ENCODE measurements at regions not wholly inside any gene's neighbourhood (a gene's known extent, or its start where the extent isn't known, plus 50 kb on each side); places are given as distances from the start of the nearest gene placed in this dataset.

- no peak for ATAC-seq
- Mint-ChIP-seq H3K4me1 (peaks cover 10% of the 10 kb centered on the region), H3K27ac (no peak overlapping the region), H3K36me3 (peaks cover 2% of the 10 kb centered on the region), H3K9me3 (ENCODE audit: low read depth) (peaks cover 3% of the 10 kb centered on the region), H3K27me3 (peaks cover 5% of the 10 kb centered on the region), H3K4me3 (no peak overlapping the region)
- no peak for DNase-seq
- CTCF ChIA-PET, result no interaction called here
These were observed 280.9 kb upstream of the AKR1E2 start for GRCh38 chr10:4545062-4545461.

- H3K36me3 Mint-ChIP-seq, result peaks cover 2% of the 10 kb centered on the region
- DNase-seq (no peak), ATAC-seq (no peak)
- H3K27ac Mint-ChIP-seq, result no peak overlapping the region
- peaks cover 5% of the 10 kb centered on the region for H3K27me3 Mint-ChIP-seq
- H3K4me3 Mint-ChIP-seq, result no peak overlapping the region
- CTCF ChIA-PET, result no interaction called here
- H3K9me3 Mint-ChIP-seq (ENCODE audit: low read depth), result peaks cover 4% of the 10 kb centered on the region
- peaks cover 10% of the 10 kb centered on the region for H3K4me1 Mint-ChIP-seq
These were observed 282.0 kb upstream of the AKR1E2 start for GRCh38 chr10:4543938-4544533.

GRCh38 chr10:4541292-4541691 is 284.7 kb upstream of the AKR1E2 start:
- CTCF ChIA-PET, result no interaction called here
- Mint-ChIP-seq H3K4me3 (no peak overlapping the region), H3K4me1 (peaks cover 5% of the 10 kb centered on the region), H3K36me3 (peaks cover 3% of the 10 kb centered on the region), H3K9me3 (ENCODE audit: low read depth) (peaks cover 12% of the 10 kb centered on the region), H3K27me3 (peaks cover 5% of the 10 kb centered on the region), H3K27ac (no peak overlapping the region)
- DNase-seq, result no peak
- ATAC-seq, result no peak

DNA sequence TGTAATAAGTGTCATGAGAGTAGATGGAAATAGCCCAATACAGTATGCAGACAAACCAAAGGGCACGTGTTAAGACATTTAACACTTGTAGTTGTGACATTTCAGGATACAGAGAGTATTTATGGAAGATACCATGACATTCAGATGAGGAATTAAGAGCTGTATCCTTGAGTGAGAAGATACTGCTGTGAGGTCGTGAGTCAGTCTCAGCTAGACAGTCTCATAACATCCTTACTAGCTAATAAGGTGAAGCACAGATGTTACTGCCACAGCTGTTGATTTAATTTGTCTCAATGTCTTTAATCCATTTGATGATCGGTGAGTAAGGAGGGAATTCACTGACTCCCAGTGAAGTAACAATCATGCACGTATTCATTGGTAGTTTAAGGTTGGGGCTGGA is 288.0 kb upstream of the AKR1E2 start:
- no peak overlapping the region for H3K4me3 Mint-ChIP-seq
- H3K36me3 Mint-ChIP-seq, result peaks cover 3% of the 10 kb centered on the region
- no peaks in the 10 kb centered on the region for H3K4me1 Mint-ChIP-seq
- no peak overlapping the region for H3K27ac Mint-ChIP-seq
- ATAC-seq, result no peak
- H3K9me3 Mint-ChIP-seq (ENCODE audit: low read depth), result peaks cover 12% of the 10 kb centered on the region
- DNase-seq, result no peak
- CTCF ChIA-PET, result no interaction called here
- no peaks in the 10 kb centered on the region for H3K27me3 Mint-ChIP-seq

DNA sequence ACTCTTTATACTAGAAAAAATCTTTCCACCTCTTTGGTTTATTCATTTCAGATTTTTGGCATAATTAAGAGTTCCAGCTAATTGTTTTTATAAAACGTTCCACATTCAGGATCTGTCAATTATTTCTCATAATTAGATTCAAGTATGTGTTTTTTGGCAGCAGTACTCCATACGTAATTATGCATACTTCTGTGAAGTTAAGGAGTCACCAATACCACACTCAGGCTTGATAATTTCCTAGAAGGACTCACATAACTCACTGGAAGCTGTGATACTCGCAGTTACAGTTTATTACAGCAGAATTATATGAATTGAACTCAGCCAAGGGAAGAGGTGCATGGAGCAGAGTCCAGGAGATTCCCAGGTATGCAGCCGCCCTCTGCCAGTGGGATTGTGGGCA is 290.5 kb upstream of the AKR1E2 start:
- Mint-ChIP-seq H3K4me1 (no peaks in the 10 kb centered on the region), H3K4me3 (no peak overlapping the region), H3K36me3 (peaks cover 2% of the 10 kb centered on the region), H3K9me3 (ENCODE audit: low read depth) (peaks cover 12% of the 10 kb centered on the region), H3K27ac (no peak overlapping the region), H3K27me3 (no peaks in the 10 kb centered on the region)
- DNase-seq (no peak), ATAC-seq (no peak)
- CTCF ChIA-PET, result no interaction called here

- peaks cover 3% of the 10 kb centered on the region for H3K27me3 Mint-ChIP-seq
- H3K4me1 Mint-ChIP-seq, result no peaks in the 10 kb centered on the region
- peaks cover 9% of the 10 kb centered on the region for H3K9me3 Mint-ChIP-seq (ENCODE audit: low read depth)
- no peak overlapping the region for H3K4me3 Mint-ChIP-seq
- ATAC-seq (no peak), DNase-seq (no peak)
- H3K36me3 Mint-ChIP-seq, result peaks cover 2% of the 10 kb centered on the region
- CTCF ChIA-PET, result no interaction called here
- no peak overlapping the region for H3K27ac Mint-ChIP-seq
These were observed 292.4 kb upstream of the AKR1E2 start for GRCh38 chr10:4533621-4534020.

DNA sequence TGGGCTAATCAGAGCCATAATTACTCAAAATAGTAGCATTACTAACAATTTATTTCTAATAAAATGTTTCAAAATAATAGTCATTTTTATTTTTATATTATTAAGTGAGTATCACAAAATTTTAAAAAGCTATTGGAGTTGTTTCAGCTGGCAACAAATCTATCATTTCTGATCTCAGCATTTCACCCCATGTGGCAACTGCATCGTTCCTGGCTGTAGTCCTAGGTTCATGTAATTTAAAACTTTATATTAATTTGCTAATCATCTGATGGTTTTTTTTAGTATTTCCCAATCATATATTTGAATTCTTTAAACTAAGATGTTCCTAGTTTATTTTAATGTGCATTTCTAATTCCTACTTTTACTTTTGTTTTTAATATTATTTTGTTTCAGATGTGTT is 293.0 kb upstream of the AKR1E2 start:
- CTCF ChIA-PET, result no interaction called here
- ATAC-seq (no peak), DNase-seq (no peak)
- Mint-ChIP-seq H3K4me3 (no peak overlapping the region), H3K27ac (no peak overlapping the region), H3K27me3 (peaks cover 5% of the 10 kb centered on the region), H3K36me3 (peaks cover 2% of the 10 kb centered on the region), H3K4me1 (no peaks in the 10 kb centered on the region), H3K9me3 (ENCODE audit: low read depth) (peaks cover 7% of the 10 kb centered on the region)

DNA sequence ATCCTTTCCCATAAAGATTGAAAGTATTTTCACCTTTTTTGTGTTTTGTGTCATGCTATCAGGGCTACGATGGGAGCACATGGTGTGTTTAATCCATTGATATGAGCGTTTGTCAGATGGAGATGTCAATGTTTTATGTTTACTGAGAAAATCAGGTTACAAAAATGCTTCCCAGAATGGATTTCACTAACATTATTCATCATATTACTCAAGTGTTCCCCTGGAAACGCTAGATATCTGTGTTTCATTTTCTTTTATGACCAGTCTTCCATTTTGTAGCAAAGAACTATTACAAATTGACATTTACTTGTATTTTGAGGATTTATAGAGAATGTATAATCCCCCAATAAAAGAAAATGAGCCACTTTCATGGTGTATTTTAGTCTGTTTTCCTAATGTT is 293.5 kb upstream of the AKR1E2 start:
- H3K4me3 Mint-ChIP-seq, result no peak overlapping the region
- no peaks in the 10 kb centered on the region for H3K4me1 Mint-ChIP-seq

DNA sequence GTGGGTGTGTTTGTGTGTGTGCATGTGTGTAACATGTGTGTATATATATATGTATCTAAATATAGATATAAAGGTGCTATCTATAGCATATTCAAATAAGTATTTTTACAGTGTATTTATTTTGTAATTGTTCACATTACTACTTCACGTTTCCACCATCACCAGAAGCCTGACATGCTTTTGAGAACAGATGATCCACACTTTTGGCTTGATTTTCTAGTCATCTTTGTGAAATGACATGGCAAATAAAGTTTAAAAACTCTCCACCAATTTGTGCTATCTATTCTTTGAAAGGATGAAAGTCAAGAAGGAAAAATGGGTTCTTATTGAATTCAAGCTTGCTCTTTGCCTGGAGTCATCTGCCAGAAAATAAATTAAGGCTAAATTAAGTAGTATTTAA is 294.0 kb upstream of the AKR1E2 start:
- Mint-ChIP-seq H3K4me3 (no peak overlapping the region), H3K9me3 (ENCODE audit: low read depth) (peaks cover 4% of the 10 kb centered on the region), H3K27ac (no peak overlapping the region), H3K4me1 (no peaks in the 10 kb centered on the region), H3K36me3 (peaks cover 2% of the 10 kb centered on the region), H3K27me3 (peaks cover 7% of the 10 kb centered on the region)
- CTCF ChIA-PET, result no interaction called here
- DNase-seq (no peak), ATAC-seq (no peak)

More for the DNA sequence above, 293.5 kb upstream of the AKR1E2 start:
- CTCF ChIA-PET, result no interaction called here
- peaks cover 5% of the 10 kb centered on the region for H3K27me3 Mint-ChIP-seq
- no peak for ATAC-seq
- H3K36me3 Mint-ChIP-seq, result peaks cover 2% of the 10 kb centered on the region
- no peak overlapping the region for H3K27ac Mint-ChIP-seq
- no peak for DNase-seq
- peaks cover 4% of the 10 kb centered on the region for H3K9me3 Mint-ChIP-seq (ENCODE audit: low read depth)

DNA sequence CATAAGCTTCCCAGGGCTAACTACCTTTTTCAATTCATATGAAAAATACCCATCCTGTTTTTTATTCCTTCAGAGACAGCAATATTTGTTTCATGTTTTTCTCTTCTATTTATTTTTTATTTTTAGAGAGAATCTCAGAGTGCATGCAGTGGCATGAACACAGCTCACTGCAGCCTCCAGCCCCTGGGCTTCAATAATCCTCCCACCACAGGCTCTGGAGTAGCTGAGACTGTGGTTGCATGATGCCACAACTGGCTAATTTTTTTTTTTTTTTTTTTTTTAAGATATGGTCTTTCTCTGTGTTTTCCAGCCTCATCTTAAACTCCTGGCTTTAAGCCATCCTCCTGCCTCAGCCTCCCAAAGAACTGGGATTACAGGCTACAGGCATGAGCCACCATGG is 296.7 kb upstream of the AKR1E2 start:
- no peak for ATAC-seq

GRCh38 chr10:4527281-4527970 is 298.6 kb upstream of the AKR1E2 start:
- Mint-ChIP-seq H3K4me3 (no peak overlapping the region), H3K36me3 (no peaks in the 10 kb centered on the region), H3K4me1 (no peaks in the 10 kb centered on the region), H3K27ac (no peak overlapping the region), H3K27me3 (peaks cover 9% of the 10 kb centered on the region), H3K9me3 (ENCODE audit: low read depth) (no peaks in the 10 kb centered on the region)
- ATAC-seq, result no peak
- CTCF ChIA-PET, result no interaction called here
- DNase-seq, result no peak

More for the DNA sequence above, 296.7 kb upstream of the AKR1E2 start:
- CTCF ChIA-PET, result no interaction called here
- Mint-ChIP-seq H3K4me3 (no peak overlapping the region), H3K4me1 (no peaks in the 10 kb centered on the region), H3K9me3 (ENCODE audit: low read depth) (no peaks in the 10 kb centered on the region), H3K27ac (no peak overlapping the region), H3K36me3 (no peaks in the 10 kb centered on the region), H3K27me3 (peaks cover 7% of the 10 kb centered on the region)
- DNase-seq, result no peak

DNA sequence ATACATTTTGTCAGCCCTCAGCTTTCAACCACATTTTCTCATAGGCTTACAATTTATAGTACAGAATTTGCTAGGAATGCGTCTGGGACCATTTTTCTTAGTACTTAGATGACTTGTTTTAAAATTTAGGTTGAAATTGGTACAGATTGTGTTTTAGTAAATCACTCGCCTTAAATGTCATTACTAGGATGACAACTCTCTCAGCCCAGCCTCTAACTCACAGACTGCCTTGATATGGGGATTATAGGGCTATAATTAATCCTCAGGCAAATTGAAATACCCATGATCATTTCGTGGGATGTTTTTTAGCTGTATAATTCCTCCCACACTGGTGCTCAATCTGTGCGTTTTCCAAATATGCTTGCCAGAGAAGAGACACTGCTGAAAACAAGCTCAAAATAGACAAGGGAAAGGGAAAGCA is 299.7 kb upstream of the AKR1E2 start:
- Mint-ChIP-seq H3K27ac (no peak overlapping the region), H3K4me1 (no peaks in the 10 kb centered on the region), H3K27me3 (peaks cover 9% of the 10 kb centered on the region), H3K36me3 (no peaks in the 10 kb centered on the region), H3K4me3 (no peak overlapping the region), H3K9me3 (ENCODE audit: low read depth) (no peaks in the 10 kb centered on the region)
- ATAC-seq, result no peak
- CTCF ChIA-PET, result no interaction called here
- DNase-seq, result no peak

GRCh38 chr10:4525103-4525502 is 300.9 kb upstream of the AKR1E2 start:
- CTCF ChIA-PET, result no interaction called here
- no peak overlapping the region for H3K27ac Mint-ChIP-seq
- no peak for DNase-seq
- H3K36me3 Mint-ChIP-seq, result no peaks in the 10 kb centered on the region
- H3K9me3 Mint-ChIP-seq (ENCODE audit: low read depth), result no peaks in the 10 kb centered on the region
- H3K4me3 Mint-ChIP-seq, result no peak overlapping the region
- no peak for ATAC-seq
- no peaks in the 10 kb centered on the region for H3K4me1 Mint-ChIP-seq
- peaks cover 9% of the 10 kb centered on the region for H3K27me3 Mint-ChIP-seq

DNA sequence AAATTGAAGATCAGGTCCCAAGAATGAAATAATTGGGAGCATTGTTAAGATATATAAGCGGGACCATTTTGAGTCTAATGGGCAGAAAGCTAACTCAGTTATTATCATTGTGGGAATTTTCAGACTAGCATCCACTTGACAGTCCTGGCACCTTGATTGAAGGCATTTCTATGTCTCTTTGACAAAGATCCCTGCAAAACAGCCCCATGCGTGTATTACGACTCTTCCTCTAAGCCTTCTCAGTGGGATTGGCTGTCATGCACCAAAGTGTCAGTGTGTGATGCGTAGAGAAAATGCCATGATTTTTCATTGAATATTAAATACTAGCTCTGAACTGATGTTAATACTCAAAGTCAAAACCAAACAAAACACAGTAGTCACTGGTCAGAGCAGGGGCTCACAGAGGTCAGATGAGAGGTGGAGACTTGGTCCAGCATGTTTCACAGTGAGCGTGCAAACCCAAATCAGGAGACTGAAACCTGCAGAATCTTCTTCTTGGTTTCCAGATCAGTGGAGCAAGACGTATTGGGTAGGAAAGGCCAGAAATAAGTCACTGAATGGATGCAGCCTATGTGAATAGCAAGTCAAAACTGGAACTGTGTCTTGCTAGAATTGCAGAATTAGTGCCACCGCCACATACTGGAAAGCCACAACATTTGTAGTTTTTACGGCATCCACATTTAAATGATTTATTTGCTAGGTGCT is 303.6 kb upstream of the AKR1E2 start:
- peaks cover 18% of the 10 kb centered on the region for H3K27me3 Mint-ChIP-seq
- ATAC-seq, result no peak
- no peak for DNase-seq
- no peak overlapping the region for H3K27ac Mint-ChIP-seq
- CTCF ChIA-PET, result no interaction called here
- no peaks in the 10 kb centered on the region for H3K9me3 Mint-ChIP-seq (ENCODE audit: low read depth)
- H3K4me3 Mint-ChIP-seq, result no peak overlapping the region
- H3K4me1 Mint-ChIP-seq, result no peaks in the 10 kb centered on the region
- no peaks in the 10 kb centered on the region for H3K36me3 Mint-ChIP-seq
